ENCODE measurements at regions not wholly inside any gene's neighbourhood (a gene's known extent, or its start where the extent isn't known, plus 50 kb on each side); places are given as distances from the start of the nearest gene placed in this dataset.

- Histone ChIP-seq H3K4me2 (ENCODE audit: low read length) (no peak overlapping the region), H3K9me2 (ENCODE audit: insufficient read depth) (no peaks in the 10 kb centered on the region), H3K27me3 (ENCODE audit: insufficient read depth, low read length) (0 out of 2 replicates have a peak, but pooled peaks cover 3% of the 10 kb centered on the region), H3K4me1 (ENCODE audit: control insufficient read depth in 1 of 2, insufficient read depth in 2 of 2, low read length in 2 of 2) (no peaks in the 10 kb centered on the region), H3K9ac (ENCODE audit: low read length) (no peak overlapping the region), H3K79me2 (ENCODE audit: insufficient read depth, low read length) (no peaks in the 10 kb centered on the region), H4K20me1 (ENCODE audit: insufficient read depth) (no peaks in the 10 kb centered on the region), H2AFZ (ENCODE audit: low read depth, low read length, poor library complexity, severe bottlenecking) (no peak overlapping the region), H3K4me3 (replicated peaks in 1 of 2; ENCODE audit: low read depth in 1 of 2, low read length in 2 of 2) (no peak overlapping the region), H3K27ac (ENCODE audit: low read depth, low read length) (no peak overlapping the region), H3K36me3 (ENCODE audit: control insufficient read depth in 1 of 2, insufficient read depth in 2 of 2, low read length in 2 of 2) (no peaks in the 10 kb centered on the region), H3K9me3 (ENCODE audit: control insufficient read depth in 1 of 2, insufficient read depth in 1 of 2, low read depth in 1 of 2, low read length in 2 of 2) (no peaks in the 10 kb centered on the region)
- RAD21 ChIA-PET (ENCODE audit: low non-redundant PET in 1 of 2, low total read pairs in 2 of 2, uncharacterized antibody in 2 of 2, unreplicated experiment in 2 of 2) = no interaction called here
- DNase-seq (ENCODE audit: low read depth, low spot score) (no peak), ATAC-seq (no peak)
- POLR2A ChIA-PET = no interaction called here
- intact Hi-C loops (cut with micrococcal nuclease) = no loop called here
- BruUV-seq (replicated peaks) = no TSS peak
- TF ChIP-seq SIN3A (IDR thresholded peaks at IDR 0.05; ENCODE audit: low read depth) (no peak), CBX3 (IDR thresholded peaks at IDR 0.05; ENCODE audit: low read depth) (no peak), ELF1 (IDR thresholded peaks at IDR 0.05; ENCODE audit: borderline replicate concordance, low read depth) (no peak), POLR2AphosphoS5 (IDR thresholded peaks at IDR 0.05; ENCODE audit: low read depth, low read length) (no peak), EZH2 (IDR thresholded peaks at IDR 0.05) (no peak), RAD21 (IDR thresholded peaks at IDR 0.05; ENCODE audit: low read depth) (no peak), POLR2A (IDR thresholded peaks at IDR 0.05; ENCODE audit: borderline replicate concordance, extremely low read depth, insufficient read depth, insufficient read length) (no peak), JUND (IDR thresholded peaks at IDR 0.05) (no peak), ATF3 (IDR thresholded peaks at IDR 0.05) (no peak), SRF (IDR thresholded peaks at IDR 0.05; ENCODE audit: low read depth) (no peak), SP1 (IDR thresholded peaks at IDR 0.05; ENCODE audit: low read depth) (no peak), ZBTB33 (IDR thresholded peaks at IDR 0.05; ENCODE audit: extremely low read depth, insufficient replicate concordance, low read length) (no peak), CTCF (IDR thresholded peaks at IDR 0.05 in 2 of 3, conservative IDR thresholded peaks at IDR 0.05 in 1 of 3; ENCODE audit: borderline replicate concordance in 1 of 3, insufficient read depth in 1 of 3, low read depth in 2 of 3, low read length in 2 of 3) (no peak), REST (IDR thresholded peaks at IDR 0.05; ENCODE audit: low read depth) (no peak), MAX (IDR thresholded peaks at IDR 0.05) (no peak), ZFX (IDR thresholded peaks at IDR 0.05) (no peak), YY1 (IDR thresholded peaks at IDR 0.05; ENCODE audit: extremely low read depth, insufficient replicate concordance, low read depth, low read length) (no peak), FOSL1 (IDR thresholded peaks at IDR 0.05; ENCODE audit: low read depth) (no peak)
- CTCF ChIA-PET = no interaction called here
Observed at GRCh38 chr6:156395276-156395675, 381.9 kb upstream of the ARID1B start.
